GM13977 (cell line): ENCODE measurements at regions not wholly inside any gene's neighbourhood (a gene's known extent, or its start where the extent isn't known, plus 50 kb on each side); places are given as distances from the start of the nearest gene placed in this dataset.

Experiments
- DNase-seq: peaks from one replicate; pipeline ENCODE4 v3.0.0; 2012; ENCODE audit warnings: low spot score
- in situ Hi-C: fragments of 300-500 bp; cut with MboI; formaldehyde crosslinking; loops from one replicate; pipeline ENCODE4 v1.12.0; 2022; ENCODE audit warnings: low sequenced_read_pairs, low pct_unique_long_range_greater_than_20kb, mixed read lengths, inconsistent platforms; ENCODE audit not compliant: unreplicated experiment
- TF ChIP-seq, protein P1 (sequence below): IDR thresholded peaks from 2 replicates; pipeline ENCODE4 v1.5.1; 2012; ENCODE audit warnings: mild to moderate bottlenecking, control low read depth; ENCODE audit not compliant: insufficient read depth; ENCODE audit errors: extremely low read depth, missing control alignments

DNA sequence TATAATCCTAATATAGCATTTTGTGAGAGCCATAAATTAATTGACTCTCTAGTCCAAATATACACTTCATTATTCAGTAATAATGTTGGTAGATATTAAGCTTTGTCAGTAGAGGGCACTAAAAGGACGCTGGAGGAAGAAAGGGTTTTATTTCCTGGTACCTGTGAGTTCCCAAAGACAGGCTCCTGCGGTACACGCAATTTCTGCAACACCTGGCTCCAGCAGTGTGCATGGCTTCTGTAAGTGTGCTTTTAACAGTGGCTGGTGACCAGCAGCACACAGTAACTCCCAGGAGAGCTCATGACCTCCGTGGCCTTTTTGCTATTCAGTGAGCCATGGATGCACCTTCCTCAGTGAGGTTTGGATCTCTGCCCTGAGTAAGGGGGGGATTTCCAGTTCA lies 338.3 kb upstream of the ZNF385D start:
- TF ChIP-seq, protein P1, sequence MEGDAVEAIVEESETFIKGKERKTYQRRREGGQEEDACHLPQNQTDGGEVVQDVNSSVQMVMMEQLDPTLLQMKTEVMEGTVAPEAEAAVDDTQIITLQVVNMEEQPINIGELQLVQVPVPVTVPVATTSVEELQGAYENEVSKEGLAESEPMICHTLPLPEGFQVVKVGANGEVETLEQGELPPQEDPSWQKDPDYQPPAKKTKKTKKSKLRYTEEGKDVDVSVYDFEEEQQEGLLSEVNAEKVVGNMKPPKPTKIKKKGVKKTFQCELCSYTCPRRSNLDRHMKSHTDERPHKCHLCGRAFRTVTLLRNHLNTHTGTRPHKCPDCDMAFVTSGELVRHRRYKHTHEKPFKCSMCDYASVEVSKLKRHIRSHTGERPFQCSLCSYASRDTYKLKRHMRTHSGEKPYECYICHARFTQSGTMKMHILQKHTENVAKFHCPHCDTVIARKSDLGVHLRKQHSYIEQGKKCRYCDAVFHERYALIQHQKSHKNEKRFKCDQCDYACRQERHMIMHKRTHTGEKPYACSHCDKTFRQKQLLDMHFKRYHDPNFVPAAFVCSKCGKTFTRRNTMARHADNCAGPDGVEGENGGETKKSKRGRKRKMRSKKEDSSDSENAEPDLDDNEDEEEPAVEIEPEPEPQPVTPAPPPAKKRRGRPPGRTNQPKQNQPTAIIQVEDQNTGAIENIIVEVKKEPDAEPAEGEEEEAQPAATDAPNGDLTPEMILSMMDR = peak; percentile 55
- peak; percentile 5 for DNase-seq
- in situ Hi-C loops = no loop called here

DNA sequence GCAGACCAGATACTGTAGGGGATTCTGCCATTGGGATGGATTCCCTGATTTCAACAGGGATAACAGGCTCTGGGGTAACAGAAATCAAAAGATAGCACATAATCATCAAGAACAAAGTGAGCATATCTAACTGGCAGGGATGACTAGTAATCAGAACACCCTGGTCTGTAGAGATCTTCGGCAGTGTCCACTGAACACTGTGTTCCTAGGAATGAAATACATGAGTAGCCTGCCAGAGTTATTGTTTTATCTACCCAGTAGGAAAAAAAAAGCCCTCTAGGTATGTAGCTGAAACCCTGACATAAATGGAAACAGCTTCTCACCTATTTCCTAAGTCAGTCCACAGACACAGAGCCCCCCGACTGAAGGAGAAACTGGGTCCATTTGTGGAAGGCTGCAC lies 340.3 kb upstream of the ZNF385D start:
- TF ChIP-seq, protein P1 = no peak
- in situ Hi-C loops = no loop called here
- no peak for DNase-seq

DNA sequence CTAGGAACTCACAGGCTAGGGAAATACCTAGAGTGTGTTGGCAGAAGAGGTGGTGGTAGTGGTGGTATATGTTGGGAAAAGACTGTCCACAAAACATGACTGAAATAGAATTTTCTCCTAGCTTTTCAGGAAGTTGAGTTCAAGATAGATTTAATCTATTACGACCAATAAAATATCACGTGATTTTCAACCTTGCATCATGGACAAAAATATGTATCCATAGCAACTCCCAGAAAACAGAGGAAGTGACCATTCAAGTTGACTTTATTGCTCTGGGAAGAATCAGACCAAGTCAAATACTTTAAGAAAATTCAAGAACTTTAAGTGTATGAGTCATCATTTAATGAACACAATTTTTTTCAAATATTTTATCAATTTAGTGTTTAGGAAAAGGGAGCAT lies 347.0 kb upstream of the ZNF385D start:
- TF ChIP-seq, protein P1 = no peak
- in situ Hi-C loops = no loop called here
- DNase-seq = no peak

DNA sequence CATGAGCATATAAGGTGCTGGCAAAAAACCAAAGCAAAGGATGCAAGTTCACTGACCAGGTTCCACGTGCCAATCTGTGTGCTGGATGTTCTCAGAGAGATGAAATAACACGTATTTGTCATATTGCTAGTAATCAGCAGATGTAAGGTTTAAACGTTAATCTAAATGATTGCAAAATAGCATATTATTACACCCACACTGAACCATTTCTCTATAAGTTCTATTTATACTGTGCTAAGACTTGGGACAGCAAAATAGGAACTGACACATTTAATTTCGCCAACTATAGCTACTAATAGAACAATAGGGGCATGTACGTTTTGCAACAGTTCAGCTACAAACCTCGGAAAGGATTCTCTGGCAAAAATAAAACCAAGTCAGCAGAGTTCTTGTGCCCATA lies 350.3 kb upstream of the ZNF385D start:
- in situ Hi-C loops = no loop called here
- TF ChIP-seq, protein P1 = no peak
- no peak for DNase-seq

DNA sequence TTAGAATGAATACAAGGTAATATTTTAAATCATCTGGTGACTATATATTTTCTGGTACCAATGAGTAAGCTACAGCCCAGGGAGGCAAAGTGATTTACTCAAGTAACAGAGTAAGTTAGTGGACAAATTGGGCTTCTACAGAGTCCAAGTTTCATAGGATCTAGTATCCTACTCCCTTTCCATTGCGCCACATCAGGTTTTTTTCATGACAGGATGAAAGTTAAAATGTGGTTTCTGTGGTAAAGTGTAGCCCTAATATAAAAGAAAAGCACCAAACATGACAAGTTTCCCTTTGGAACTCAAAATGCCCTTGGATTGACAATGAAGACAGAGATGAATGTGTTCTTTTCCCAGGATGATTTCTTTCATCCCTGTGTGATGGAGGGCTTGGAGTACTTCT lies 350.8 kb upstream of the ZNF385D start:
- DNase-seq = no peak
- TF ChIP-seq, protein P1 = no peak
- in situ Hi-C loops = no loop called here

DNA sequence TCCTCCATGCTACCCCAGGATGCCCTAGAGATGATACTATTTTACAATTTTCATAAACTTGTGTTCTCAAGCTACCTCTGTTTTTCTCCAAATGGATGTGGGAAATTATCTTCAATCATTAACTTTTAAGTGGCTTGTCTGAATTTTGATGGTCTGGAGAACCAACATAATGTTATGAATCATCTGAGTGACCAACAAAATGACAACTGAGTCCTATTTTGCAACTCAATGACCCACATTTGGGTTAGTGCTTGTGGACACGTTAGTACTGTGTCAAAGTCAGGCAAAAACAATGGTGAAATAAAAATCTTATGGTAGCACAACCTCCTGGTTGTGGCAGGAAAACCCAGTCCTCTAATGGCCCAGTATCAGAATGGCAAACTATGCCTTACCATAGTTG lies 352.4 kb upstream of the ZNF385D start:
- no peak for DNase-seq
- TF ChIP-seq, protein P1 = no peak
- in situ Hi-C loops = no loop called here

DNA sequence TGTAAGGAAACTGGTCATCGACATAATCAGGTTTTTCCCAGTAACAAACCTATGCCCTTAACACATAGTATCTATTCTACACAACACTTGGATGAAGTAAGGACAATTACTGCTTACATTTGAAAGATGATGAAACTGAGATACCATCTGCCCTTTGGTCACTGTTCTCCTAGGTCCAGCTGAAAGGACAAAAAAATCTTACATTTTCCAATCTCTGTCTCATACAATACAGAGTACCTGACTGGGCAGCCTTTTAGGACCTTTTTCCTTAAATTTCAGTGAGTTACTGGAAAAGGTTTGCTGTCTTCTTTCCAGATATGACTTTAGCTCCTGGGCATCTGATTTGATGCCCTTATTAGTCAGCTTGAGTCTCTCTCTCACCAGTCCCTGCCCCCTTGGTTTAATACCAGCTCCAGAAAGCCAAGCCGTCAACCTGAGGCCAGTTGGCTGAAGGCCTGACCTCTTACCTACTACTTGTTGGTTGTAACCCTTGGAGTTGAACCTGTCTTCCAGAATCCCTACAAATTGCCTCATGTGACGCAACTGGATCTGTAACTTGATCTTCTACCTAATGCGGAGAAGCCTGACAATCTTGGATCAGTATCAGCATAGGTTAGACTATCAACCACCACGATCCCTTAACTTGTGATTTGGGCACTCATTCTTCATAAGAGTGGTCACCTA lies 355.3 kb upstream of the ZNF385D start:
- TF ChIP-seq, protein P1 = no peak
- in situ Hi-C loops = no loop called here
- DNase-seq = no peak
